ENCODE measurements at regions not wholly inside any gene's neighbourhood (a gene's known extent, or its start where the extent isn't known, plus 50 kb on each side); places are given as distances from the start of the nearest gene placed in this dataset.

- TF ChIP-seq POLR2AphosphoS5 (IDR thresholded peaks at IDR 0.05; ENCODE audit: low read depth, low read length) (no peak), FOXP2 (optimal IDR thresholded peaks at IDR 0.05; ENCODE audit: borderline replicate concordance, extremely low read depth, extremely low read length, insufficient read depth) (no peak)
Measured at GRCh38 chr2:161533218-161533617, 91.0 kb upstream of the SLC4A10 start.
